MM.1S (cell line): ENCODE measurements at regions not wholly inside any gene's neighbourhood (a gene's known extent, or its start where the extent isn't known, plus 50 kb on each side); places are given as distances from the start of the nearest gene placed in this dataset.

Source experiments
- CTCF ChIP-seq: fragments of 300-600 bp; sonication (generic); IDR thresholded peaks from 2 replicates; pipeline ENCODE4 v1.5.1; 2016; ENCODE audit warnings: antibody characterized with exemption, low read length, mixed read lengths
- EZH2phosphoT487 ChIP-seq: fragments of 300-600 bp; sonication (generic); IDR thresholded peaks from 2 replicates; pipeline ENCODE4 v1.6.1; 2018; ENCODE audit warnings: antibody characterized with exemption, low read length

- peak; percentile 69 for TF ChIP-seq CTCF
- no peak for TF ChIP-seq EZH2phosphoT487
Measured at GRCh38 chr6:95431637-95432228, 145.6 kb upstream of the MANEA start.
